ENCODE measurements at regions not wholly inside any gene's neighbourhood (a gene's known extent, or its start where the extent isn't known, plus 50 kb on each side); places are given as distances from the start of the nearest gene placed in this dataset.

DNA sequence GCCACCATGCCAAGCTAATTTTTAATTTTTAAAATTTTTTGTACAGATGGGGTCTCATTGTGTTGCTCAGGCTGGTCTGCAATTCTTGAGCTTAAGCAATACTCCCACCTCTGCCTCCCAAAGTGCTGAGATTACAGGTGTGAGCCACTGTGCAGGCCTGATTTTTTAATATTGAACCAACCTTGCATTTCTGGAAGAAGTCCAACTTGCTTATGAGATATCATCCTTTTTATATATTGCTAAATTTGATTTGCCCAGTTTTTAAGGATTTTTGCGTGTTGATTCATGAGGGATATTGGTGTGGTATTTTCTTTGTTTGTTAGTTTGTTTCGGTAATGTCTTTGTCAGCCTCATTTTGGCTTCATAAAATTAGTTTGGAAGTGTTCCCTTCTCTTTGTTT, 196.4 kb downstream of the SEC14L1 start:
- TF ChIP-seq, protein P1, sequence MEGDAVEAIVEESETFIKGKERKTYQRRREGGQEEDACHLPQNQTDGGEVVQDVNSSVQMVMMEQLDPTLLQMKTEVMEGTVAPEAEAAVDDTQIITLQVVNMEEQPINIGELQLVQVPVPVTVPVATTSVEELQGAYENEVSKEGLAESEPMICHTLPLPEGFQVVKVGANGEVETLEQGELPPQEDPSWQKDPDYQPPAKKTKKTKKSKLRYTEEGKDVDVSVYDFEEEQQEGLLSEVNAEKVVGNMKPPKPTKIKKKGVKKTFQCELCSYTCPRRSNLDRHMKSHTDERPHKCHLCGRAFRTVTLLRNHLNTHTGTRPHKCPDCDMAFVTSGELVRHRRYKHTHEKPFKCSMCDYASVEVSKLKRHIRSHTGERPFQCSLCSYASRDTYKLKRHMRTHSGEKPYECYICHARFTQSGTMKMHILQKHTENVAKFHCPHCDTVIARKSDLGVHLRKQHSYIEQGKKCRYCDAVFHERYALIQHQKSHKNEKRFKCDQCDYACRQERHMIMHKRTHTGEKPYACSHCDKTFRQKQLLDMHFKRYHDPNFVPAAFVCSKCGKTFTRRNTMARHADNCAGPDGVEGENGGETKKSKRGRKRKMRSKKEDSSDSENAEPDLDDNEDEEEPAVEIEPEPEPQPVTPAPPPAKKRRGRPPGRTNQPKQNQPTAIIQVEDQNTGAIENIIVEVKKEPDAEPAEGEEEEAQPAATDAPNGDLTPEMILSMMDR (conservative IDR thresholded peaks at IDR 0.05): no peak
- TF ChIP-seq EZH2 (IDR thresholded peaks at IDR 0.05; ENCODE audit: low read depth): no peak
